A673 (cell line): ENCODE measurements at regions not wholly inside any gene's neighbourhood (a gene's known extent, or its start where the extent isn't known, plus 50 kb on each side); places are given as distances from the start of the nearest gene placed in this dataset.
A peak's percentile ranks its signal among the peaks of the same experiment; 100 is the strongest.

ENCODE experiments used
- BruUV-seq: library from RNA; stranded (reverse); fragments of 400-500 nt; replicated peaks from 2 replicates; lab custom pipeline; 2021; lab: Mats Ljungman, UMichigan
- CTCF ChIA-PET: fragments of 300-600 bp; sonication (Branson Sonifier 250); formaldehyde crosslinking; loops from one replicate; lab custom pipeline; 2022; ENCODE audit warnings: antibody characterized with exemption; lab: Charles Lee
- POLR2A ChIA-PET: fragments of 300-600 bp; sonication (Branson Sonifier 250); formaldehyde crosslinking; loops from one replicate; lab custom pipeline; 2022; ENCODE audit warnings: antibody characterized with exemption; ENCODE audit not compliant: low non-redundant PET; lab: Charles Lee
- DNase-seq: peaks from one replicate; pipeline ENCODE4 v3.0.0-alpha.2; 2015; ENCODE audit warnings: low spot score
- H3K27ac ChIP-seq: fragments of 200-600 bp; sonication (generic); 2 replicates; pipeline ENCODE4 v1.5.1; 2016; ENCODE audit warnings: mixed run types, low read depth, mild to moderate bottlenecking, mixed read lengths, antibody characterized with exemption, low read length; ENCODE audit not compliant: poor library complexity, severe bottlenecking
- H3K27me3 ChIP-seq: fragments of 200-600 bp; sonication (generic); replicated peaks from 2 replicates; pipeline ENCODE4 v1.6.1; 2017; ENCODE audit warnings: mixed run types, low read depth, mild to moderate bottlenecking, mixed read lengths, antibody characterized with exemption, low read length; ENCODE audit not compliant: insufficient read depth, poor library complexity
- H3K36me3 ChIP-seq: fragments of 200-600 bp; sonication (generic); 2 replicates; pipeline ENCODE4 v1.6.1; 2016; ENCODE audit warnings: mixed run types, mild to moderate bottlenecking, mixed read lengths, antibody characterized with exemption, low read length; ENCODE audit not compliant: insufficient read depth, poor library complexity, severe bottlenecking
- H3K4me1 ChIP-seq: fragments of 200-600 bp; sonication (generic); 2 replicates; pipeline ENCODE4 v1.6.1; 2017; ENCODE audit warnings: mixed run types, mild to moderate bottlenecking, mixed read lengths, antibody characterized with exemption, low read length; ENCODE audit not compliant: insufficient read depth, poor library complexity, severe bottlenecking
- H3K4me3 ChIP-seq: fragments of 200-600 bp; sonication (generic); 2 replicates; pipeline ENCODE4 v1.5.1; 2016; ENCODE audit warnings: low read depth, mixed run types, mild to moderate bottlenecking, mixed read lengths, low read length; ENCODE audit not compliant: poor library complexity, severe bottlenecking
- H3K9me3 ChIP-seq: fragments of 200-600 bp; sonication (generic); 2 replicates; pipeline ENCODE4 v1.6.1; 2016; ENCODE audit warnings: mixed run types, low read depth, mild to moderate bottlenecking, mixed read lengths, antibody characterized with exemption, low read length; ENCODE audit not compliant: poor library complexity, severe bottlenecking
- CTCF ChIP-seq: fragments of 300-800, 200-600 bp; sonication (generic); conservative IDR thresholded peaks from 2 replicates; pipeline ENCODE4 v1.5.1; 2017; ENCODE audit warnings: low read depth, mild to moderate bottlenecking, antibody characterized with exemption, low read length, moderate library complexity, mixed read lengths
- EZH2 ChIP-seq: fragments of 200-600 bp; sonication (generic); IDR thresholded peaks from 2 replicates; pipeline ENCODE4 v1.6.1; 2017; ENCODE audit warnings: borderline replicate concordance, low read depth, mild to moderate bottlenecking, mixed read lengths, antibody characterized with exemption, low read length; ENCODE audit not compliant: poor library complexity, severe bottlenecking
- intact Hi-C: fragments of 100-400 bp; cut with micrococcal nuclease; formaldehyde crosslinking; loops from one replicate; pipeline ENCODE4 v1.10.0; 2022; ENCODE audit not compliant: unreplicated experiment

GRCh38 chr7:3094701-3095445 is 51.2 kb upstream of the CARD11 start:
- ChIA-PET POLR2A (no interaction called here), CTCF (no interaction called here)
- H3K9me3 ChIP-seq: no peaks in the 10 kb centered on the region
- H3K27ac ChIP-seq: no peak overlapping the region
- H3K27me3 ChIP-seq: no peaks in the 10 kb centered on the region
- no TSS peak for BruUV-seq
- TF ChIP-seq EZH2 (no peak), CTCF (no peak)
- H3K36me3 ChIP-seq: no peaks in the 10 kb centered on the region
- DNase-seq: peak; percentile 28
- H3K4me3 ChIP-seq: peak overlapping the region; percentile 15
- intact Hi-C loops: no loop called here
- H3K4me1 ChIP-seq: peaks cover 5% of the 10 kb centered on the region

- H3K27me3 ChIP-seq: no peaks in the 10 kb centered on the region
- CTCF ChIA-PET: no interaction called here
- BruUV-seq: no TSS peak
- peaks cover 5% of the 10 kb centered on the region for H3K4me1 ChIP-seq
- no peak for TF ChIP-seq CTCF
- TF ChIP-seq EZH2: no peak
- H3K4me3 ChIP-seq: no peak overlapping the region
- H3K9me3 ChIP-seq: no peaks in the 10 kb centered on the region
- POLR2A ChIA-PET: no interaction called here
- DNase-seq: no peak
- no peak overlapping the region for H3K27ac ChIP-seq
- intact Hi-C loops: no loop called here
- H3K36me3 ChIP-seq: no peaks in the 10 kb centered on the region
Measured at GRCh38 chr7:3097734-3098133, 54.1 kb upstream of the CARD11 start.

GRCh38 chr7:3102159-3102558 is 58.5 kb upstream of the CARD11 start:
- no peaks in the 10 kb centered on the region for H3K4me1 ChIP-seq
- intact Hi-C loops: no loop called here
- no peaks in the 10 kb centered on the region for H3K36me3 ChIP-seq
- ChIA-PET CTCF (no interaction called here), POLR2A (interaction anchor here (0.6 kb wide), 1 partner anchor 8 kb away, joined by 3 read pairs; no protein-coding TSS in a partner anchor)
- H3K4me3 ChIP-seq: no peak overlapping the region
- TF ChIP-seq EZH2 (no peak), CTCF (no peak)
- no peak overlapping the region for H3K27ac ChIP-seq
- no peak for DNase-seq
- no peaks in the 10 kb centered on the region for H3K9me3 ChIP-seq
- no TSS peak for BruUV-seq
- H3K27me3 ChIP-seq: no peaks in the 10 kb centered on the region
